GM21423 (cell line): ENCODE measurements at regions not wholly inside any gene's neighbourhood (a gene's known extent, or its start where the extent isn't known, plus 50 kb on each side); places are given as distances from the start of the nearest gene placed in this dataset.
"Not testable (repeated sequence)": the region's sequence is repeated elsewhere in the genome, so short reads cannot be mapped to it uniquely, and the experiment has no call there.

Experiments
- ATAC-seq: cut with Tn5 transposase; IDR thresholded peaks from one replicate; pipeline ENCODE4 v1.9.1; 2021; ENCODE audit warnings: mild to moderate bottlenecking, moderate library complexity; ENCODE audit not compliant: unreplicated experiment

DNA sequence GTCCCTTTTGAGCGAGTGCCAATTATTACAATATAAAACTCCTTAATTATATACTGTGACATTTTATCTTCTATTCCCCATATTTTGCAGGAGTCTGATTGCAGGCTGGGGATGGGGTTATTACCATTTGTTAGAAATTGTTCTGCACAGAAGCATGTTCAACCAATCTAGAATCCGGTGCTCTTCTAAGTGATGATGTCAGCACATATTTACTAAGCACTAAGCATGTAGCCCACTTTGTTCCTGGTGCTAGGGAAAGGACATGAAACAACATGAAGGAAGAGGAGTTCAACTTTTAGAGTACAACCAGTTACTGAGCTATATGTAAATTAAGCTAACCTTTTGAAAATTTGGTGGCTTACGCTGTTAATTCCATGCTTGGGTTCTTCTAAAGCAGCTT lies 52.8 kb upstream of the IL1RAPL2 start:
- no peak for ATAC-seq

DNA sequence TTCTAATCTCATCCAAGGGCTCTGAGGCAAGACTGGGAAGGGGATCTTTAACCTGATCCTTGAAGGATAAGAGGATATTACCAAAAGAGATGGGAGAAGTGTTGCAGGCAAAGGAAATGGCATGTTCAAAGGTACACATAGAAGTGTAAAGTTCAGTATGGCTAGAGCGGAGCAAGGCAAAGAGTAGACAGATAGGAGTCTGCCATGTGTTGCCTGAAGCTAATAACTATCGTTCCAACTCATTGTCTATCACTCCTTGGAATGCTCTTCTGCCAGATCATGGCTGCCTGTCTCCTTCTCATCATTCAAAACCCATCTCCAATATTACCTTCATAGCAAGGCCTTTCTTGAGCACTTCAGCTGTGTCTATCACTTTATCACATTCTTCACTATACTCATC lies 55.2 kb upstream of the IL1RAPL2 start:
- no peak for ATAC-seq

DNA sequence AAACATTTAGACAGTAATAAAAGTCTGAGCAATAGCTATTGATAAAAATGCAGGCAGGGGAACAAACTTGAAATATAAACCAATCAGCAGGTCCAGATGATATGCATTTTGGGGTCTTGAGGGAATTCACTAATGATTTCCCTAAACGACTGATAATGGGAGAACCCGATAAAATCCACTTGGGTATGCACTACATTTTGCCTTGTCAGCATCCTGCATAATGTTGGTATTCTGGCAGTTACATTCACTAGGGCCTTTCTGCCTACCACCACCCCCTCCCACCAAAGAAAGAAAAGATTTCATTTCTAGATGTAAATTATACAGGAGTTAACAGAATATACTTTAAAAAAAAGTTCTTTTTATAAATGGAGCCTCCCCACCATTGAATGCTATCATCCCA lies 63.5 kb upstream of the IL1RAPL2 start:
- no peak for ATAC-seq

DNA sequence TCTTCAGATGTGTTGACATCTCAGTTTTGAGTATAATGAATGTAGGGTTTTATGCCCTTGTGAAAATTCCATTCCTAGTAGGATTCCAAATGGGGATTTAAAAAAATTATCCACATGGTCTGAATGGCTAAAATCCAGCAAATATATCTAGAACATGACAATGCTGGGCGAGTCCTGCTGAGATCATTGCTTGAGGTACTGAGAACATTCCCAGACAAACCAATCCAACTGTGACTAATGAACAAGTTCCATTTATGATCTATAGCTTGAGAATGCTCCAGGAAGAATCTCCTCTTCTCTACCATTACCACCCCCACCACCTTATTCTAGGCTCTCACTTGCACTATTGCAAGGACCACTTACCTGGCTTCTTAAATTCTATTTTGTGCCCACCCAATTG lies 77.2 kb upstream of the IL1RAPL2 start:
- ATAC-seq: no peak

DNA sequence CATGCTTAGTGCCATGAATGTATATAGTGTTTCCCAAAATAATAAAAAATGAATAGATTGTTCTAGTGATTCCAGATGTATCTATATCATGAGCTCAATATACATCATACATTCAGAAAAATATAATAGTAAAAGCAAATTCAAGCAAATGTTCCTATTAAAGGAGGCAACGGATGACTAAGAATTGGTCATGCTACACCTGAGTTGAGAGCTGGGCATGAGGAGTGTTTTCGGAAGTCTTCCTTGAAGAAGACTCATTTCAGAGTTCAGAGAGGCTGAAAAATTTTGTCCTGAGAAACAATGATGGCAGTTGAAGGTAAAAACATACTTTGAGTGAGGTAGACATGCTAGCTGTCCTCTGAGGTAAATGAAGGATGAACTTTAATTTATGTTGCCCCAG lies 79.3 kb upstream of the IL1RAPL2 start:
- no peak for ATAC-seq

DNA sequence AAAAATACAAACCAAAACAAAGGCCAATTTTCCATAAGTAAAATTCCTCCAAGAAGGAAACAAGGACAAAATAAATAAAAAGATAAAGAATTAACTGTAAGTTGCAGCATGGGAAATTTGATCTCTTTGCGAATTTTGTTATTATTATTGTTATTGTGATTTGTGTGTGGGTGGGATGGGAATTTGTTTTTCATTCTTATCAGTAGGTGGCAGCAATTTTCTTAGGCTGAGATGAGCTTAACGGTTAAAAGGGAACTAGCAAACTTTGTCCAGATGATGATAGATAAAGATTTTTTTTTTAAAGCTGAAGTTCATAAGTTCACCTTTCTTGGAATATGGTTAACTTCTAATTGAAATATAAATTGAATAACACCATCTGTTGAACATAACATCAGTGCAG lies 83.2 kb upstream of the IL1RAPL2 start:
- ATAC-seq: no peak

DNA sequence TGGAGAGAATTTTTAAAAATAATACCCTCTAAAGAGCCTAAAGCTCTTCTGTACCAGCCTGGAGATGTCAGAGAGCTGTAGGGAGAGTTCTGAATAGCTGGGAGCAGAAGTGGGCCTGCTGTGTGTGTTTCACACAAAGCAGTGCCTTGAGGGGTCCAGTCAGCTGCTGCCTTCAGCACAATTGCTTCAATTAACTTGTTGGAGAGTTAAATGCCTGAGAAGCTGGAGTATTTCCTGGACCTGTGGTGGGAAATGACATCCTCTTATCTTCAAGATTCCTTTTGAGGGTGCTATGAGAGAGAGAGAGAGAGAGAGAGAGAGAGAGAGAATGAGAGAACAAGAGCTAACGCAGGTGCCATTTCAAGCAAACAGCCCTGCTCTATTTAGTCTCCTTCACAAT lies 96.2 kb upstream of the IL1RAPL2 start:
- ATAC-seq: no peak

DNA sequence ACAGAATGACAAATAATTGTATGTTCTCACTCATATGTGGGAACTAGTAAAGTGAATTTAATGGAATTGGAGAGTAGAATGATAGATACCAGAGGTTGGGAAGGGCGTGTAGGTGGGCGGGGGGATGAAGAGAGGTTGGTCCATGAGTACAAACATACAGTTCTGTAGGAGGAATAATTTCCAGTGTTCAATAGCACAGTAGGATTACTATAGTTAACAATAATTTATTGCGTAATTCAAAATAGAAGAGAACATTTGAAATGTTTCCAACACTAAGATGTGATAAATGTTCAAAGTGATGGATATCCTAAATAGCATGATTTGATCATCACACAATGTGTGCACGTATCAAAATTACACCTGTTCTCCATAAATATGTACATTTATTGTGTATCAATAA lies 106.2 kb upstream of the IL1RAPL2 start:
- no peak for ATAC-seq

DNA sequence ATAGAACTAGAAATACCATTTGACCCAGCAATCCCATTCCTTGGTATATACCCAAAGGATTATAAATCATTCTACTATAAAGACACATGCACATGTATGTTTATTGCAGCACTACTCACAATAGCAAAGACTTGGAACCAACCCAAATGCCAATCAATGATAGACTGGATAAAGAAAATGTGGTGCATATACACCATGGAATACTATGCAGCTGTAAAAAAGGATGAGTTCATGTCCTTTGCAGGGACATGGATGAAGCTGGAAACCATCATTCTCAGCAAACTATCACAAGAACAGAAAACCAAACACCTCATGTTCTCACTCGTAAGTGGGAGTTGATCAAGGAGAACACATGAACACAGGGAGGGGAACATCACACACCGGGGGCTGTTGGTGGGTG lies 108.9 kb upstream of the IL1RAPL2 start:
- not testable (repeated sequence) for ATAC-seq

DNA sequence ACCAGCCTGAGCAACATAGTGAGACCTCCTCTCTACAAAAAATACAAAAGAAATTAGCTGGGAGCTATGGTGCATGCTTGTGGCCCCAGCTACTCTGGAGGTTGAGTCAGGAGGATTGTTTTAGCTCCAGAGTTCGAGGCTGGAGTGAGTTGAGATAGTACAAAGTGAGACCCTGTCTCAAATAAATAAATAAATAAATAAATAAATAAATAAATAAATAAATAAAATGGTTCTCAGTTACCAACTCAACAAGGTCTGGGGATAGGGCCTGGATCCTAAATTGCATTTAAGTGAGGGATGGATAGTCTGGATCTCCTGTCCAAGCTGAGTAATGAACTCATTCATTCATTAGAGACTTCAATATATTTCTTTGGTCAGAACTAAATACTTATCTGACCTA lies 115.7 kb upstream of the IL1RAPL2 start:
- no peak for ATAC-seq

DNA sequence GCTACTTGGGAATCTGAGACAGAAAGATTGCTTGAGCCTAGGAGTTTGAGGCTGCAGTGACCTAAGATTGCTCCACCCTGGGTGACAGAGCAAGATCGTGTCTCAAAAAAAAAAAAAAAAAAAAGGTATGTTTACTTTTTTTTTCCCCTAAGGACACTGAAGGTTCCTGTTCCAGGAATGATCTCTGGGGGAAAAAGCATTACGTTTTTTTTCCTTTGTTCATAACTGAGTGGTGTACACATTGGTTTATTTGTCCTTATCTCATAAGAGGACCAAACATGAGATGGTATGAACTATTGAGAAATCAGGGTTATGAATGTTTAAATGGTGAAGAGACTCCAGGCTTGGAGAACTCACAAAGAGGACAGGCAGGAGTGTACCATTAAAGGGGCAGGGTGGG lies 120.4 kb upstream of the IL1RAPL2 start:
- no peak for ATAC-seq

DNA sequence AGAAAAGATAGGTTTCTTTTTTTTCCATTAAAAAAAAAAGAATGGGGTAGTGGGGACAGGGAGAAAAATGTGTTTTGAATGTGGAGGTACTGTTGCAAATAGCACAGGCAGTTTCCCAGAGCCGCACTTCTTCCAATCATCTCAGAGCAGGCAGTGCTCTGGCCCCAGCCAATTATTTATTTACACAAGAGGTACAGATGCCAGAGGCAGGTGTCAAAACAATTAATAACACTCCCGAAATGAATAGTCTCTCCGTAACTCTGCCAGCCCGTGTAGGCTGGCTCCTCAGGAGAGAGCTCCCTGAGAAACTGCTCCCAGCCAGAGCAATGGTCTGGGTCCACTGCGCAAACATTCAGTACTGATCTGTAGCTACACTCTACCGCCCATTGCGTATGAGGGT lies 130.8 kb upstream of the IL1RAPL2 start:
- ATAC-seq: no peak

DNA sequence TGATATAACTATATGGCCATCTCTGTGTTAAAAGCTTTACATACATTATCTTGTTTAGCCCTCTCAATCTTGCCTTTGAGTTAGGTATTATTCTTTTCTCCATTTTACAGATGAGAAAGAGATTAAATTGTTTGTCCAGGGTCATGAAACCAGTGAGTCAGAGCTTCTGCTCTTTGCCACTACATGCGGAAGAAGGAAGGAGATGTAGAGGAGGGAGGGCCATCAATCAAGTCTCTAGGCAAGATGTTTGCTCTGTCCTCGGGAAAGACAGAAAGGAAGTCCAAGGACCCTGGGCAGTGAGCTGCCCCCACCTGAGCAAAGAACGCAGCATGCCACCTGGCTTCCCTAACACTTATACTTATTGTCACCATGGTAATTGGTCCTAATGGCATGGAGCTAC lies 133.7 kb upstream of the IL1RAPL2 start:
- no peak for ATAC-seq

DNA sequence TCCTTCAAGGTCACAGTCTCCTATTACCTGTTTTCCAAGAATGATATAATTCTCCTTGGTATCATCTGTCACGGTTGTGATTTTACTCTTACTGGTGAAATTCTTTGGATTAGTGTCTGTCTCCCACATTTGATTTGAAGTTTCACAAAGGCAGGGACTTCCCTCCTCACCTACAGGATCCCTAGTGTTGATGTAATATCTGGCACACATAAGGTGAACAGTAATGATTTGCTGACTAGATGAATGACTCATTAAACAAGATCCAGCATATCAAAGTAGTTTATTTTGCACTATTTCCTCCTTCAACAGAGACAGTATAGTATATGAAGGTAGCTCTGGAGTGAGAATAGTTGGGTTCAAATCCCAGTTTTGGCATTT lies 135.3 kb upstream of the IL1RAPL2 start:
- no peak for ATAC-seq

DNA sequence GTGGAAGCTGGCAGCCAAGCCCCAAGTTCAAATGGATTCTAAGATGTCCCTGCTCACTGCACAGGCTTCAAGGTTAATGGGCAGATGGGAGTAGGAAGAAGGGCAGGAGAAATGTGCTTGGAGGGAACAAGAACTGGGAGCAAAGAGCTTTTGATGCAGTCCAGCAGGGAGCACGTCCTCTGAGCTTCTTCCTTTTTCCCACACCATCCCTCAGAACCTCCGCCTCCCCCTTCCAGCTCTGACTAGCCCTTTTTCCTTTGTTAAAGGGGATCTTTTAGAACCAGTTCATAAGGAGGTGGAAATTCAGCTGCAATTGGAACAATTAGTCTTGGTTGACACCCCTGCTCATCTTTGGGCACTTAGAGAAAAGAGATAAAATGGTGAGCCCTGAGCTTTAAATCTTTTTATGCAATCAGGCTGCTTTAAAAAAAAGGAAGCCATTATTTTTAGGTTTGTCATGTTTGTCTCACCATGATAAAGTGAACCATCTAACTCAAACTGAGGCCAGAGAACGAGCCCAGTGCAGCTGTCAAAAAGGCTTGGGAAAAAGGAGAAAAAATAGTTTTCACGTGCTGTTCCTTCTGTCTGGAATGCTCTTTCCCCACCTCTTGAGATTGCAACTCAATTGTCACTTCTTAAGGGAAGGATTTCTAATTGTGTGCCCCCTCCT lies 135.8 kb upstream of the IL1RAPL2 start:
- ATAC-seq: no peak

DNA sequence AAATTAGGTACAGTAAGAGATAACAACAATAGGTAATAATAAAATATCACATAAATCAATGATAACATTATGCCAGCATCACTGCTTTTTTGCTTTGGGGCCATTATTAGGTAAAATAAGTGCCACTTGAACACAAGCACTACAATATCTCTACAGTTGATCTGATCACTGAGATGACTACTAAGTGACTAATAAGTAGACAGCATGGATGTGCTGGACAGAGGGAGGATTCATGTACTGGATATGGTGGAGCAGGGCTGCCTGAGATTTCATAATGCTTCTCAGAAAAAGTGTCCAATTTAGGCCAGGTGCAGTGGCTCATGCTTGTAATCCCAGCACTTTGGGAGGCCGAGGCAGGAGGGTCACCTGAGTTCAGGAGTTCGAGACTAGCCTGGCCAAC lies 137.8 kb upstream of the IL1RAPL2 start:
- ATAC-seq: no peak

DNA sequence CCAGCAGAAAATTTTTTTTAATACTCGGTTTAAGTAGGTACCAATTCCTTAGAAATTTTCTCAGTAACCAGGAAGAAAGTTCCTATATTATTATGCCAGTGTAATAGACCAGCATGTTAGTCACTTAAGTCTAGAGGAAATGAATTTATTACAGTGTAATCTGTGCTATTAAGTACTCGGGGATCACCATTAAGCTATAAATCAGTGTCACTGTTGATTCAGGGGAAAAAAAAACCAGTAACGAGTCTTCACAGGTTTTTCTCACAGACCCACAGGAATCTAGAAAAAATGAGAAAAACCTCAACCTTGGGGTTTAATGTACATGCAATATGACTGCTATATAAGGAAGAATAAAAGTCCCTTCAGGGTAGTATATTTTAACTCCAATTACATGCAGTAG lies 138.3 kb upstream of the IL1RAPL2 start:
- no peak for ATAC-seq

DNA sequence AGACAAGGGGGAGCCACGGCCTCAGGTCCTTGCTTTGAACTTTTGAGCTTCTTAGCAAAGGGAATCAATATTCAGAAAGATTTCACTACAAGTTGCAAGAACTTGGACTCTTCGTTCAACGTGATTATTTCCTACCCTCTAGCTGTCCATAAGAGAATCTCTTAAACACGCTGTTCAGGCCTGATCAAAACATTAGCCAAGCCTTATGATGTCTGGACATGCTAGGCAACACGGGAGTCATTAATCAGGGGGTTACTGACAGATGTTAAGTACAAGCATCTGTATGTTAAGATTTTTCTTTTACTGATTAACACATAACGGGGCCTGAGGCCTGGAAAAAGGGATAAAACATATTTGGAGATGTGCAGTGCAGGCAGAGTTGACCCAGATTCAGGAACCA lies 138.9 kb upstream of the IL1RAPL2 start:
- no peak for ATAC-seq

DNA sequence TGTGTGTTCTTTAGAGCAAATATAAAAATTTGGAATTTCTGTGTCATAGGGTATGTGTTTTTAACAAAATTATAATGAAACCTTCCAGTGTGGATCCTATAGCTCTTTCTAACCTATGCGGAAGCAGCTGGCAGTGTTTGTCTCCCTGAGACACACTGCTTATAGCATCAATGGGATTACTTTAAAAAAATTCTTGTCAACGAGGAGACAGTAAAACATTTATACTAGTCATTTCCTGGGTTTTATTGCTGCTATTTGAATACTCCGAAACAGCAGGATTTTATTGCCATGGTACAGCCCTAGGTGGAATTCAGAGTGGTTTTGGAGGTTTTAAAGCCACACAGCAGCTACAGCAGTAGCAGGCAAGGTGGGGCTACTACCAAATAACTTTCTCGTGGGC lies 145.1 kb upstream of the IL1RAPL2 start:
- no peak for ATAC-seq

DNA sequence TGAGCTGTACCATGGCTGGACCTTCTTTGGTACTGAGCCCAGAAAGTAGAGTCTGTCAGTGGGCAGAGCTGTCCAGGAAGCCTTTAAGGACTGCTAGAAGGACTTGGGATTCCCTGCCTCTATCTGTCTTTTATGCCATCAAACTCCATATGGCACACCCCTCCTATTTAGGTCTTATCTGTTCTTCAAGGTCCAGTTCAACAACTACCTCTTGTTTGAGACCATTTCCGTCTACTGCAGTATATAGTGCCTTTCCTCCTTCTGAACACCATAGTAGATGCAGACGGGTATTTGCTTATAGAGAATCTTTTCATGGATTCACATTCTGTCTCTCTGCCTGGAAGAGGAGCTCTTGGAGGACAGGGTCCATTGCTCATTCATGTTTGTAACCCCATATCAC lies 146.1 kb upstream of the IL1RAPL2 start:
- no peak for ATAC-seq

DNA sequence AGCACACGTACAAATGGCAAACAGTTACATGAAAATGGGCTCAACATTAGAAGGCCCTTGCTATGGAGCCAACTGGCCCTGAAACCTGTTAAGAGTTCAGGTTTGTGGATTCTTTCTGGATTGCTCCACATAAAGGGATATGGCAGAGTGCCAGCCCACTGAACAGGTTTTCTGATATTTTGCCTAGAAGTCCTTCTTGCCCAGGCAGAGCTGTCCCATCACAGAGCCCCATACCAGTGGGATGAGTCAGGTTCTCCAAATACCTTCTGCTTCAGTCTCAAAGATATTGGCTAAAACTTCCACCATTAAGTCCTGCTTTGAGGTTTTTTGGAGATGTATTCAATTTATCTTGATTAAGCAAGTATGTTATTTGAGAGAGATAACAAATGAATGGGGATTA lies 146.8 kb upstream of the IL1RAPL2 start:
- ATAC-seq: no peak

DNA sequence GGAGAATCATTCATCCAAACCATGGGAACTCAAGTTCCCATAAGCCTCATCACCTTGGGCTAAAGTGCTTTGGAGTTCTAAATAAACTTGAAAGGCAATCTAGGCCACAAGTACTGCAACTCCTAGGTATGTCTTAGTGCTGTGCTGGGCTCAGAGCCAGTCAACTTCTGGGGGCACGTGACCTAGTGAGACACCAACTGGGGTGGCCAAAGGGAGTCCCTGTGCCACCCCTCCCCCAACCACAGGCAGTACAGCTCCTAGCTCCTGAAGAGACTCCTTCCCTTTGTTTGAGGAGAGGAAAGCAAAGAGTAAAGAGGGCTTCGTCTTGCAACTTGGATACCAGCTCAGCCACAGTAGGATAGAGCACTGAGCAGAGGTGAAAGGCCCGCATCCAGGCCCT lies 154.2 kb upstream of the IL1RAPL2 start:
- ATAC-seq: no peak

DNA sequence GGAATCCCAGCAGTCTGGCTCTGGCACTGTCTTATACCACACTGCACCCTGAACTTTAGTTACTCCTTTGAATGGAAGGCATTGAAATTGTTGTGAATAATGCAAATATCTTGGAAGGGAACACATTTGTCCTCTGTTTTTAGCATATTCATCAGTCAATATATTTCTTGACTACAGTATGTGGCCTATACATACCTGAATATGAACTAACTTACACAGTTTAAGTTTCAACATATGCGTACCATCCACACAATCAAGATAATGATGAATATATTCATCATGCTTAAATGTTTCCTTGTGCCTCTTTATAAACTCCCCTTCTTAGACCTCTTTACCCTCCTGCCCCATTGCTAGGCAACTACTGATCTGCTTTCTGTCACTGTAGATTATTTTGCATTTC lies 145.7 kb upstream of the ESX1 start:
- ATAC-seq: no peak

DNA sequence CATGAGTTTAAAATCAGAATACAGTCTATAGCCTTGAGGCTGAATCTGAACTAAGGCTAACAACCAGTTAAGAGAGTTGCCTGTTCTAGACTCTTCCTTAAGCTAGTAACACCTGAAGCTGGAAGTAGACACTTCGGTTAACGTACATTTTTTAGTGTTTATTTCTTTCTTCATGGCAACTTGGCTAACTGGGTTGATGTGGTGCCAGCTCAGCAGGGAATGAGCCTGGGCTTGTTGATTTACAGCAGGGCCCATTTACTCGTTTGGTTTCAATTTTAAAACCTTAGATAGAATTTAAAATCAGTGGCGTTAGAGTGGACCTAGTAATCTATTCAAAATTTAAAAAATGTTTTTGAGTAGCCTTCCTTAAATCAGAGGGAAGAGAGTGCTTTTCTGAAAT lies 137.6 kb upstream of the ESX1 start:
- no peak for ATAC-seq
